ENCODE measurements at regions not wholly inside any gene's neighbourhood (a gene's known extent, or its start where the extent isn't known, plus 50 kb on each side); places are given as distances from the start of the nearest gene placed in this dataset.

GRCh38 chr14:46256381-46256780, 395.2 kb downstream of the RPL10L start:
- dilution Hi-C loops (cut with MboI; ENCODE audit: extremely low pct_ligation_motif_present, low sequenced_read_pairs): no loop called here
- POLR2A ChIA-PET: no interaction called here

More at GRCh38 chr14:46256381-46256780, 395.2 kb downstream of the RPL10L start:
- FAIRE-seq (no peak), DNase-seq (ENCODE audit: low read depth, low spot score) (no peak)
- Histone ChIP-seq H3K36me3 (ENCODE audit: control insufficient read depth in 2 of 2, extremely low read depth in 1 of 2, insufficient read depth in 2 of 2, low read length in 2 of 2) (no peaks in the 10 kb centered on the region), H3K9me1 (replicated peaks; ENCODE audit: control insufficient read depth, extremely low read depth, insufficient read depth, low read length) (no peaks in the 10 kb centered on the region), H3K4me2 (ENCODE audit: insufficient read depth, low read length) (no peak overlapping the region), H3K4me1 (ENCODE audit: control insufficient read depth, extremely low read depth, insufficient read depth, low read length) (no peaks in the 10 kb centered on the region), H3K9me3 (replicated peaks; ENCODE audit: control insufficient read depth, insufficient read depth, low read length) (no peaks in the 10 kb centered on the region), H3K4me3 (replicated peaks in 1 of 3; ENCODE audit: insufficient read depth in 1 of 3, low read depth in 1 of 3, low read length in 3 of 3) (no peak overlapping the region), H3K79me2 (ENCODE audit: control insufficient read depth, insufficient read depth, low read length) (no peaks in the 10 kb centered on the region), H3K9ac (replicated peaks; ENCODE audit: extremely low read depth, insufficient read depth, low read length) (no peak overlapping the region), H3K27ac (ENCODE audit: insufficient read depth, low read depth, low read length) (no peak overlapping the region), H3K27me3 (ENCODE audit: control insufficient read depth in 2 of 2, insufficient read depth in 2 of 2, low read length in 2 of 2) (no peaks in the 10 kb centered on the region), H2AFZ (ENCODE audit: low read depth, low read length) (no peak overlapping the region), H4K20me1 (replicated peaks; ENCODE audit: control insufficient read depth, extremely low read depth, insufficient read depth, low read length) (no peaks in the 10 kb centered on the region)
- CTCF ChIA-PET: no interaction called here
- no TSS peak for BruUV-seq (replicated peaks)
- intact Hi-C loops (cut with micrococcal nuclease): no loop called here
- no peak for TF ChIP-seq POLR2A (IDR thresholded peaks at IDR 0.05; ENCODE audit: low read depth, low read length)
- TF ChIP-seq MYC (IDR thresholded peaks at IDR 0.05; ENCODE audit: low read depth, low read length): no peak
- TF ChIP-seq POLR2AphosphoS5 (IDR thresholded peaks at IDR 0.05; ENCODE audit: insufficient read depth, low read depth, low read length): no peak
- no peak for TF ChIP-seq FOS (IDR thresholded peaks at IDR 0.05; ENCODE audit: borderline replicate concordance, insufficient read depth, low read length)
- TF ChIP-seq MAX (IDR thresholded peaks at IDR 0.05; ENCODE audit: insufficient read depth, insufficient read length): no peak
- TF ChIP-seq GATA2 (IDR thresholded peaks at IDR 0.05; ENCODE audit: insufficient read depth, insufficient read length, low read depth, low read length): no peak
- TF ChIP-seq EZH2 (IDR thresholded peaks at IDR 0.05; ENCODE audit: borderline replicate concordance, low read depth, low read length, severe bottlenecking): no peak
- TF ChIP-seq CTCF (IDR thresholded peaks at IDR 0.05; ENCODE audit: extremely low read depth in 1 of 2, insufficient read depth in 1 of 2, low read depth in 1 of 2, low read length in 2 of 2): no peak
- TF ChIP-seq JUN (IDR thresholded peaks at IDR 0.05; ENCODE audit: borderline replicate concordance, insufficient read depth, insufficient read length, low read depth): no peak
